ENCODE measurements at regions not wholly inside any gene's neighbourhood (a gene's known extent, or its start where the extent isn't known, plus 50 kb on each side); places are given as distances from the start of the nearest gene placed in this dataset.
A peak's percentile ranks its signal among the peaks of the same experiment; 100 is the strongest.
"Not testable (repeated sequence)": the region's sequence is repeated elsewhere in the genome, so short reads cannot be mapped to it uniquely, and the experiment has no call there.

- no peak for DNase-seq
Observed at GRCh38 chr12:46084666-46085631, 94.6 kb upstream of the SCAF11 start.

- DNase-seq = no peak
Observed at GRCh38 chr12:46082490-46083200, 92.3 kb upstream of the SCAF11 start.

DNA sequence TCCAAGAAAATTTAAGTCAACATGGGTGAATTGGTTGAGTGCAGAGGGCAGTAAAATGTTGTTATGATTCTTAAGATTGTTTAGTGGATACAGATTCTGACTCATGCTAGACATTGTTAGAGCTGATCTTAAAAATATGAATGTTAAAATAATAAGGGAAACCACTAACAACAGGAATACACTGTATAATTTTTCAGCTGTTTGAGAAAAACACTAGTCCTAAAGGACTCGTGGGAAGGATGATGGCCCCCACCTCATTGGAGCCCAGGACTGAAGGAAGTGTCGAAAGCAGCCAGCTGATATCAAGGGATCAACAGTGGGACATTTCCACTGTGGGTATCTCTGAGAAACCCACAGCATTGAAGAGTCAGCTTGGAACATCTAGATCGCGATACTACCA is 82.9 kb upstream of the SCAF11 start:
- DNase-seq = no peak

DNA sequence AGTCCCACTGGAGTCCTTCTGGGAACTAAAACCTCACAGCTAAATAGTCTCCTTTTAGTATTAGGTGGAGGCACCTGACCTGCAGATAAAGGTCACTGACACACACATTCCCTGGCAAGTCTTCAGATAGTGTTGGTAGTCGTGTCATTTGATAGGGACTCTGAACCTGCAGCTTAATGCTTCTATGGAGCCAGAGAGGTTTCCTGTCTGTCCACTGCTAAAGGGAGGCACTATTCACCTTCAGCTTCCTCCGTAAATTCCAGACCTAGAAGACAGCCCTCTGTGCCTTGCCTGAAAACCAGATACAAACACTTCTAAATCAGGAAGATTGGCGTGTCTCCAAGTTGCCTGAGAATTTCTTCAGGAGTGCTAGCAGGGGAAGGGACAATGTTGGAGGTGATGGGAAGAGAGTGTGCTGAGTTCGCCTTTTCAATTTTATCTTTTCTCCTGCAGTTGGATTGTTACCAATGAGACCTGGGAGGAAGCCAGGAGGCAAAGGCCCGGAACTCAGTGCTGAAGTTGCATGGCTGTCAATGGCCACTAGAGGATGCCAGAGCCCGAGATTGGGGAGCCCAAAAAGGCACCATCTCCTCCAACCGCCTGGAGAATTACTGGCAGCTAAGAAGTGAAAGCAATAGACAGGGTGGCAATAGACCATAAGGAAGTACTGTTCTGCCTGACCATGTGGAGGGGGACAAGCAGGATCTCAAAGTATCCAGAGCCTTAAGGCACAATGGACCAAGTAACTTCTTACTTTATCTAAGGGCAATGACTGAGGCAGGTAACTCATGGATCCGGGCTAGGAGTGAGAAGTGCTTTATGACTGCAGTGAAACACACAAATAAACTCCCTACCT is 81.6 kb upstream of the SCAF11 start:
- DNase-seq = peak; percentile 50

GRCh38 chr12:46071335-46071734 is 81.0 kb upstream of the SCAF11 start:
- no peak for DNase-seq

DNA sequence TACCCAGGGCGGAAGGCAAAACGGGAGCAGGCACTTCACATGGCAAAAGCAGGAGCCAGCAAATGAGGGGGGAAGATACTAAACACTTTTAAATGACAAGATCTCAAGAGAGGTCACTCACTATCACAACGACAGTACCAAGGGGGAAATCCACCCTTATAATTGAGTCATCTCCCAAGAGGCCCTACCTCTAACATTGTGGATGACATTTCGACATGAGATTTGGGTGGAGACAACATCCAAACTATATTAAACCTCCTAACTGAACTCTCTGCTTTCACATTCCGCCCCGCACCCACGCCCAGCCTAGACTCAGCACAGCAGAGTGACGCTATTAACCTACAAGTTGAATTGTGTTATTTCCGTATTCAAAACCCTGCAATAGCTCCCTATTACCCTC is 76.7 kb upstream of the SCAF11 start:
- DNase-seq = no peak

GRCh38 chr12:46065412-46066166 is 75.2 kb upstream of the SCAF11 start:
- DNase-seq = no peak

GRCh38 chr12:46064548-46064947 is 74.2 kb upstream of the SCAF11 start:
- no peak for DNase-seq

- not testable (repeated sequence) for DNase-seq
Observed at GRCh38 chr12:46058697-46059096, 68.3 kb upstream of the SCAF11 start.

DNA sequence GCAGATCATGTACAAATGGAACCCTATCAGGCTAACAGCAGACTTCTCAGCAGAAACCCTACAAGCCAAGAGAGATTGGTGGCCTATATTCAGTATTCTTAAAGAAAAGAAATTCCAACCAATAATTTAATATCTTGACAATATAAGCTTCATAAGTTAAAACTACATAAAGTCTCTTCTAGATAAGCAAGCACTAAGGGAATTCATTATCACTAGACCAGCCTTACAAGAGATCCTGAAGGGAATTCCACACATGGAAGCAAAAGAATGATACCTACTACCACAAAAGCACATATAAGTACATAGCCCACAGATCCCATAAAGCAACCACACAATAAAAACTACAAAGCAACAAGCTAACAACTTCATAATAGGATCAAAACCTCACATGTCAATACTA is 60.4 kb upstream of the SCAF11 start:
- DNase-seq = no peak

DNA sequence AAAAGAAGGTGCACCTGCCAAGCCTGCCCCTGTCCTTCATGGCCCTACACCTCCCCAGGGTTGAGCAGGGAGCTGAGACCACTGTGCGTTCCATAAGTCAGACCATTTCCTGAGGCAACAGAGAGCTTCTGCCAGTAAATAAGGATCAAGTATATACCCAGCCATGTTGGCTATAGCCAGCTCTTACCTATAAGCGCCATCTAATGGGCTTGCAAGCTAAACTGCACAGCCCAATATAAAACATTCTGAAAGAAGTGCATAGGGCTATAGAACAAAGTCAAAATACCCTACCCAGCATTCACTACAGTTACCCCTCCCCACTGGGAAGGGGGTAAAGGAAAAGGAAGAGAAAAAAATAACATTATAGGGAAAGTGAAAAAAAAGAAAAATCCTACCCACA is 59.3 kb upstream of the SCAF11 start:
- DNase-seq = no peak

GRCh38 chr12:46046436-46046835 is 56.1 kb upstream of the SCAF11 start:
- DNase-seq = no peak

GRCh38 chr12:46043972-46044520 is 53.7 kb upstream of the SCAF11 start:
- no peak for DNase-seq

Measured in CD4-positive, alpha-beta T cell treated with Interleukin-15 for 1 hour (primary cell).